Prostate gland (tissue), 2 donors: ENCODE measurements at regions not wholly inside any gene's neighbourhood (a gene's known extent, or its start where the extent isn't known, plus 50 kb on each side); places are given as distances from the start of the nearest gene placed in this dataset.
A peak's percentile ranks its signal among the peaks of the same experiment; 100 is the strongest.

ENCODE experiments used
- DNase-seq: peaks from one replicate; pipeline ENCODE4 v3.0.0-alpha.2; 2019; ENCODE audit warnings: low spot score
- H3K27ac ChIP-seq, 2 donors: fragments of 200-600 bp; sonication (generic); 2 replicates each; pipeline ENCODE4 v1.5.1; 2017 to 2019
- H3K27me3 ChIP-seq: fragments of 200-600 bp; sonication (generic); replicated peaks from 2 replicates; pipeline ENCODE4 v1.5.1; 2019; ENCODE audit not compliant: insufficient read depth
- H3K36me3 ChIP-seq, 2 donors: fragments of 200-600 bp; sonication (generic); 1 replicate in 1 of 2; 2 replicates in 1 of 2; pipeline versions ENCODE4 v1.5.1 to v1.8.1; 2017 to 2019
- H3K4me1 ChIP-seq: fragments of 200-600 bp; sonication (generic); replicated peaks from 2 replicates; pipeline ENCODE4 v1.5.1; 2019
- H3K4me3 ChIP-seq, 2 donors: fragments of 200-600 bp; sonication (generic); 2 replicates each; pipeline ENCODE4 v1.5.1; 2017 to 2019
- H3K9me3 ChIP-seq: fragments of 200-600 bp; sonication (generic); 2 replicates; pipeline ENCODE4 v1.5.1; 2017
- POLR2A ChIP-seq: fragments of 450-650 bp; IDR thresholded peaks from one replicate; pipeline ENCODE4 v1.6.1; 2016; ENCODE audit warnings: antibody characterized with exemption, mild to moderate bottlenecking
- POLR2AphosphoS5 ChIP-seq: sonication (generic); formaldehyde crosslinking; IDR thresholded peaks from one replicate; pipeline ENCODE4 v1.6.1; 2017; ENCODE audit warnings: antibody characterized with exemption
- WGBS: methylation state at CpG from one replicate; pipeline ENCODE4 v1.1.5; 2018; 5-methylcytosine and 5-hydroxymethylcytosine counted together
- intact Hi-C: fragments of 100-400 bp; cut with DNase I; formaldehyde crosslinking; loops from one replicate; pipeline ENCODE4 v1.14.2; 2022
- TF ChIP-seq, protein P1 (sequence below), 4 experiments: fragments of 200-600 bp in 2 of 4; fragments of 450-650 bp in 2 of 4; sonication (generic) in 2 of 4; IDR thresholded peaks; 1 replicate in 3 of 4; 2 replicates in 1 of 4; pipeline ENCODE4 v1.5.1; 2016 to 2019; ENCODE audit warnings: antibody characterized with exemption in 4 of 4, mild to moderate bottlenecking in 2 of 4, moderate library complexity in 2 of 4

DNA sequence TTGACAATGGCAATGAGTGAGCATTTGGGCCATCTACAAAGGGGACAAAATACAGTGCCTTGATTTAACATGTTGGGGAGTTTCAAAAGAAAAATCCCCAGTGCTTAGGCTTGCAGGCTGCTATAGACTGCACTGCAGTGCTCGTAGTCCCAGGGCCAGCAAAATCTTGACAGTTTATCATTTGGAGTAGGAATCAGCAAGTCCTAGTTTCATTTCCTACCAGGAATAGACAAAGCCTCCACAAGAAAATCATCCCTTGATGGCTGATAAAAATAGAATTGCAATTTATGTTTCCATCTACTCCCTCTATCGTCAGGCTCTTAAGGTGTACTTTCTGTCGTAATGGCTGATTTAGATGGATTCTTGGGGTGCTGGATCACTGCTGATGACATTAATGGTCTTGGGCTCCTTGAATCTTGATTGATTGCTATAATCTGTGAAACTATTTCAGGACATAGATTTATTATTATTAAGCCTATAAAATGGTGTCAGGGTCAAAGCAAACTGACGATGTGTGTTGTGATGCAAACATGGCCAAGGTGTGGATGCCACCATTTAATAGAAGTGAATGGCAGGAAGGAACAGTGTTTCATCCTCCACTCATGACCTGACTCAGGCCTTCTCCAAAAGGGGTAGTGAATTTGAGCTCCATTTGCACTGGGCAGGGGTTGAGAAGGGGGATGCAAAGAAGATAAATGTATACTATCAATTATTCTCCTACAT lies 171.7 kb downstream of the PIK3R1 start:
- no peak for DNase-seq
- Histone ChIP-seq H3K36me3 (no peaks in the 10 kb centered on the region), H3K27me3 (no peaks in the 10 kb centered on the region), H3K4me3 (no peak overlapping the region), H3K9me3 (no peaks in the 10 kb centered on the region), H3K27ac (no peak overlapping the region), H3K4me1 (no peaks in the 10 kb centered on the region)
- WGBS: 94% methylated on average over 4 of the region's 4 CpGs
- TF ChIP-seq, protein P1, sequence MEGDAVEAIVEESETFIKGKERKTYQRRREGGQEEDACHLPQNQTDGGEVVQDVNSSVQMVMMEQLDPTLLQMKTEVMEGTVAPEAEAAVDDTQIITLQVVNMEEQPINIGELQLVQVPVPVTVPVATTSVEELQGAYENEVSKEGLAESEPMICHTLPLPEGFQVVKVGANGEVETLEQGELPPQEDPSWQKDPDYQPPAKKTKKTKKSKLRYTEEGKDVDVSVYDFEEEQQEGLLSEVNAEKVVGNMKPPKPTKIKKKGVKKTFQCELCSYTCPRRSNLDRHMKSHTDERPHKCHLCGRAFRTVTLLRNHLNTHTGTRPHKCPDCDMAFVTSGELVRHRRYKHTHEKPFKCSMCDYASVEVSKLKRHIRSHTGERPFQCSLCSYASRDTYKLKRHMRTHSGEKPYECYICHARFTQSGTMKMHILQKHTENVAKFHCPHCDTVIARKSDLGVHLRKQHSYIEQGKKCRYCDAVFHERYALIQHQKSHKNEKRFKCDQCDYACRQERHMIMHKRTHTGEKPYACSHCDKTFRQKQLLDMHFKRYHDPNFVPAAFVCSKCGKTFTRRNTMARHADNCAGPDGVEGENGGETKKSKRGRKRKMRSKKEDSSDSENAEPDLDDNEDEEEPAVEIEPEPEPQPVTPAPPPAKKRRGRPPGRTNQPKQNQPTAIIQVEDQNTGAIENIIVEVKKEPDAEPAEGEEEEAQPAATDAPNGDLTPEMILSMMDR (IDR thresholded peaks at IDR 0.05): no peak
- TF ChIP-seq POLR2AphosphoS5: no peak
- TF ChIP-seq POLR2A: no peak
- intact Hi-C loops: no loop called here

DNA sequence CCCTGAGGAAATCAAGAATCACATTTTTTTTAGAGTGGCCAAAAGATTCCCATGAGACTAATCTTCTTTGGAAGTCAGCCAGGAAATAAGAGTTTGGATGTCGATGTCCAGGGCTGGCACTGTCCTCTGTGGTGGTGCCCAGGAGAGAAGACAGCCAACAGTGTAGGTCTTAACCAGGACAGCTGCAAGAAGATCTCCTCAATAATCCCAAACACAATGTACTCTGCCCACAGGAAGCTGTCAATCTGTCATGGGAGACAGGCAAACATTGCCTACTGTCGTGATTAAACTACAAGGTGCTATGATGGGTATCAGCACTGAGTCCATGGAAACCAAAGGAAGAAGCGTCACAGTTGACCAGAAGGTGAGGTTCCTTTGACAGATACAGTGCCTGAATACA lies 174.1 kb downstream of the PIK3R1 start:
- 67% methylated on average over 3 of the region's 3 CpGs for WGBS
- Histone ChIP-seq H3K9me3 (no peaks in the 10 kb centered on the region), H3K36me3 (no peaks in the 10 kb centered on the region), H3K27ac (no peak overlapping the region), H3K4me1 (no peaks in the 10 kb centered on the region), H3K4me3 (no peak overlapping the region), H3K27me3 (no peaks in the 10 kb centered on the region)
- no peak for DNase-seq
- intact Hi-C loops: no loop called here
- TF ChIP-seq POLR2A (no peak), POLR2AphosphoS5 (no peak)
- TF ChIP-seq, protein P1 (IDR thresholded peaks at IDR 0.05): no peak

DNA sequence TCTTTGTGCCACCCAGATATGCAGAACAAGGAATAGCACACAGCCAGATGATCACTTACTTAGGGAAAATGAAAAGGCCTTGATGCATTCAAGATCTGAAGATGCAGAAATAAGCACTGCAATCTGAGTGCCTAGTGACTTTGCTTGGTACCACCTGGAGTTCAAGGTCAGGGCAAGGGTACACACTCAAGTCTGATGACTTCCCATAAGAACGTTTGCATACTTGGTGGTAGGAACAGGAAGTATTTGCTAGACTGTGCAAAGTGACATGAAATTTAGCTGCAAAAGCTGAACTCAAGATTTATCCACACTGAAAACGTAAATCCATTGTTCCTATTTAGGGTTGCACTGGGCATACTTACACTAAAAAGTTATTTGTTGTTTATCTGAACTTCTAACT lies 177.1 kb downstream of the PIK3R1 start:
- TF ChIP-seq, protein P1 (IDR thresholded peaks at IDR 0.05): no peak
- TF ChIP-seq POLR2A (no peak), POLR2AphosphoS5 (no peak)
- H3K4me1 ChIP-seq: no peaks in the 10 kb centered on the region
- DNase-seq: no peak
- intact Hi-C loops: no loop called here
- 19% methylated on average over 2 of the region's 2 CpGs for WGBS
- H3K36me3 ChIP-seq: no peaks in the 10 kb centered on the region
- H3K4me3 ChIP-seq: no peak overlapping the region
- no peak overlapping the region for H3K27ac ChIP-seq
- H3K27me3 ChIP-seq: no peaks in the 10 kb centered on the region
- no peaks in the 10 kb centered on the region for H3K9me3 ChIP-seq

DNA sequence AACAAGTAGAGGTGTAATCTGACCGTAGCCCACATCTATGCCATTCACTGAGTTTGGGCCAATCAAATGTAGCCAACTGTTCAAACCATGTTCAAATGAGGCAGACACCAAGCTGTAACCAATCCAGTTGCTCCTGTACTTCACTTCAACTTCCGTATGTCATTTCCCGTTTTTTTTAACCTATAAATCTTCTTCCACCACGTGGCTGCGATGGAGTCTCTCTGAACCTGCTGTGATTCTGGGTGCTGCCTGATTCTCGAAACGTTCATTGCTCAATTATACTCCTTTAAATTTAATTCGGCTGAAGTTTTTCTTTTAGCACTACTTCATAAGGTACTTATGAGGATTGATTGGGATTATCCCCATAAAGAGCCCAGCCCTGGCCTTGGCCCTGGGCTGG lies 179.7 kb downstream of the PIK3R1 start:
- 86% methylated on average over 8 of the region's 8 CpGs for WGBS
- Histone ChIP-seq H3K4me3 (no peak overlapping the region), H3K27me3 (no peaks in the 10 kb centered on the region), H3K36me3 (no peaks in the 10 kb centered on the region), H3K9me3 (no peaks in the 10 kb centered on the region), H3K27ac (no peak overlapping the region), H3K4me1 (no peaks in the 10 kb centered on the region)
- DNase-seq: no peak
- intact Hi-C loops: no loop called here
- TF ChIP-seq POLR2AphosphoS5 (no peak), POLR2A (no peak)
- TF ChIP-seq, protein P1 (IDR thresholded peaks at IDR 0.05): no peak

DNA sequence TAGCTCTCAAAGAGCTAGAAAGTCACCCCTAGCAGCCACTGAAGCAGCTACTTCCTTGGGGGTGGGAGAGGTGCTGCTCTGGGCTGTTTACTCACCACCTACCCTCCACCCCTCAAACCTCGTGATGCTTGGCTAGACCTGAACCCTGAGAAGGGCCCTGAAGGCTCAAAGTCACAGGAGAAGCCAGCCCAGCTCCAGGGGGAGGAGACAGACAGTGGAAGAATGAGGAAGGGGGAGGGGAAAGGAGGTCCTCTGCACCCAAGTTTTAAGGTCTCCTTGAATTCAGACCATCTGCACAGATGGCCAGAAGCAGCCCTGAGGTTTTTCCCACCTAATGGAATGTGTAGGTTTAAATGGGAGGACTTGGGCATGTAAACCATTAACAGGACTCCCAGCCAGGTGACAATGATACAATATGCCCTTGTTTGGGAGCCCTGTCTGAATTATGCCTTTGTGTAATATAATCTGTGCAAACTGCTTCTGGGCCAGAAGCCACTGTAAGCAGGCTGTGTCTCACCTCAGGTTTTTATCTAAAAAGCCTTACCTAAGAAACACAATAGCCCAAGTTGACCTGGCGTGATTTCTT lies 180.5 kb downstream of the PIK3R1 start:
- TF ChIP-seq POLR2AphosphoS5 (peak; percentile 11), POLR2A (no peak)
- peak overlapping the region in 1 of 2 donors; percentile 42 for H3K27ac ChIP-seq
- H3K9me3 ChIP-seq: no peaks in the 10 kb centered on the region
- DNase-seq: peak; percentile 41
- H3K4me3 ChIP-seq: no peak overlapping the region
- no peaks in the 10 kb centered on the region for H3K27me3 ChIP-seq
- WGBS: 35% methylated on average over 2 of the region's 2 CpGs
- H3K36me3 ChIP-seq: no peaks in the 10 kb centered on the region
- no peaks in the 10 kb centered on the region for H3K4me1 ChIP-seq
- intact Hi-C loops: no loop called here
